GM19395 (cell line): ENCODE measurements at regions not wholly inside any gene's neighbourhood (a gene's known extent, or its start where the extent isn't known, plus 50 kb on each side); places are given as distances from the start of the nearest gene placed in this dataset.
"Not testable (repeated sequence)": the region's sequence is repeated elsewhere in the genome, so short reads cannot be mapped to it uniquely, and the experiment has no call there.

ENCODE experiments used
- ATAC-seq: cut with Tn5 transposase; IDR thresholded peaks from one replicate; pipeline ENCODE4 v1.9.1; 2021; ENCODE audit warnings: mild to moderate bottlenecking, moderate library complexity; ENCODE audit not compliant: unreplicated experiment

DNA sequence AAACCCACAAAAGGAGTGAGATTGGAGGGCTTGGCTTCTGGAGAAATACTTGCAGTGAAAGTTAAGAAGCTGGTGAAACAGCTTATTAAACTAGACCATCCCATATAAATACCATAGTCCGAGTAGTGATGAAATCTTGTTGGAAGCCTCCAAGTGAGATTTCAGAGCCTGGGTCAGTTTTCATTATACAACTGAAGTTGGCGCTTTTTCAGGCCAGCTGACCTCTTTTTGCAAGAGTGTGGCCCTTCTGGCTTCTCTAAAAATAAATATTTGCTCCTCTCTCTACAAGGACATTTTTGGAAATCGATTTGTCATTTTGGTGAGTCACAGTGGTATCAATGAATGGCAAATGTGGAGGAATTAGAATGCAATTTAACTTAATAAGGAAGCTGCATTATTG, 51.2 kb upstream of the THRB start:
- ATAC-seq: no peak

DNA sequence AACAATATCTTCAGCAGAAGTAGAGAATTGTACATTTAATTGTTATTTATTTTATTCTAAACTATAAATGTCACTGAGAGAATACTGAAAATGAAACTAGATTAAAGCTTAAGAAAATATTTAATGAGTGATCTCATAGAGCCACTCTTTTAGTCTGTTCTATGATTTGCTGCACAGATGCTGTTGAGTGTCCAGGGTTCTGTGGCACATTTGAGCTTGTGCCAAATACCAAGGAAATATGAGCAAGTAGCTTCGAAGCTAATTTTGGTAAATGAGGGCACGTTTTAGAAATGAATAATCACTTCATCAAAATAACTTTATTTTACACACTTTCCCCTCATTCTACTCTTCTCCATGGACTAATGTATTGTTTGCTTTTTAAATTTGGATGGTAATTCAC, 53.6 kb upstream of the THRB start:
- no peak for ATAC-seq

DNA sequence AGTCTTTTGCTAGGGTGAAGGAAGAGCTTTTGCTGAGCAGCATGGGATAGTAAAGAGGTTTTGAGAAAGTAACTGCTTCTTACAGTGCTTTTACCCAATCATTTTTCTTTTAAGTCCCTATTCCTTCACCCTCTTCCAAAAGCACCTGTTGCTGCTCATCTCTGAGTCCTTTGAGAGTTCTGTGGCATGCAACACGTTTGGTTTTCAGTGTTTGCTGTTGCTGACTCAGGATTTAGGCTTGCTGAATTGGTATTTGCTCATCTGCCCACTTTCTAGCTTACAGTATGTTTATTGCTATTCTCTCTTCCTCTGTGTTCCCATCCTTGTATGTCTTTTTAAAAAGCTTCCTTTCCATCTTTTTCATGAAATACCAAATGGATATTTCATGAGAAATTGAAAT, 55.9 kb upstream of the THRB start:
- ATAC-seq: no peak

DNA sequence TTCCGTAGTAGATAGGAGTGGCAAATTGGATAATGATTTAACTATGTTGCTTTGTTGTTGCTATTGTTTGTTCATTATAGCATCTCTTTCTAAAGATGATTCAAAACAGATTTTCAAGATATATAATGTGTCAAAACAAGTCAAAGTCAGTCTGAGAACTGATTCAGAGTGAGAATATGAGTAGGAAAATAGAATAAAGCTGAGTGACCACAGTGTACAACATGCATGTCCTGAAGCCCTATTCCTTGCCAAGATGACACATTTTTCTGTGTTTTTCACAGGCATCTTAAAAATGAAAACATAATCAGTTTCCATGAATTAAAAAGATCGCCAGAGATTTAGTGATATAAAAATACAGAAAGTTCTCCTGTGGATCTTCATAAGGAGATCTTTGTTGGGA, 57.0 kb upstream of the THRB start:
- ATAC-seq: no peak

DNA sequence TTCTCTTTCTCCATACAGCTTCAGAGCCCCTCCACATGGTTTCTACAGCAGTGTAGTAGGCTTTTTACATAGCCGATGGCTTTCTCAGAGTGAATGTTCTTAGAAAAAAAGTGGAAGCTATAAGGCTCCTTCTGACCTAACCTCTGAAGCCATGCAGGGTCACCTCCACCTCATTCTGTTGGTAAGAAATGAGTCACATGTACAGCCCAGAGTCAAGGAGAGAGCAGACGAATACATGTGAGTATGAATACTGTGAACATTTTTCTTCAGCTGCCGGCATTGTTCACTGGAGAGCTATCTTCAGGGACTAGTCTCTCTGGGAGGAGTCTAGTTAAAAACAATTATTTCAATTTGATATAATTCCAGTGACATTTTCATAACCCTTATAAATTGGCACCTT, 68.2 kb upstream of the THRB start:
- no peak for ATAC-seq

DNA sequence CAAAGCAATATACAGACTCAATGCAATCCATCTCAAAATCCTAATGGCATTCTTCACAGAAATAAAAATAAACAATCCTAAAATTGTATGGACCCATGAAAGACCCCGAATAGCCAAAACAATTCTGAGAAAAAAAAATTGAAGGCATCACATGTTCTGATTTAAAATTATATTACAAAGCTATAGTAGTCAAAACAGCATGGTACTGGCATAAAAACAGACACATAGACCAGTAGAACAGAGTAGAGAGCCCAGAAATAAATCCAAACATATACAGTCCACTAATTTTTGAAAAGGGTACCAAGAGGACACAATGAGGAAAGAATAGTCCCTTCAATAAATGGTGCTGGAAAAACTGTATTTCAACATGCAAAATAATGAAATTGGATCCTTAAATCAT, 70.4 kb upstream of the THRB start:
- ATAC-seq: no peak

DNA sequence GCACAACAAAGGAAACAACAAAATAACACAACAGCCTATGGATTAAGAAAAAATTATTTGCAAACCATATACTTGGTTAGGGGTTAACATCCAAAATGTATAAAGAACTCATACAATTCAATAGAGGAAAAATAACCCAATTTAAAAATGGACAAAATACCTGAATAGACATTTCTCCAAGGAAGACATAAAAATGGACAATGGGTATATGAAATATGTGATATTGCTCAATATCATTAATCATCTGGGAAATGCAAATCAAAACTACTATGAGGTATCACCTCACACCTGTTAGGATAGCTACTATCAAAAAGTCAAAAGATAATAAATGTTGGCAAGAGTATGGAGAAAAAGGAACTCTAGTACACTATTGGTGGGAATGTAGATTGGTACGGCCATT, 71.0 kb upstream of the THRB start:
- no peak for ATAC-seq

DNA sequence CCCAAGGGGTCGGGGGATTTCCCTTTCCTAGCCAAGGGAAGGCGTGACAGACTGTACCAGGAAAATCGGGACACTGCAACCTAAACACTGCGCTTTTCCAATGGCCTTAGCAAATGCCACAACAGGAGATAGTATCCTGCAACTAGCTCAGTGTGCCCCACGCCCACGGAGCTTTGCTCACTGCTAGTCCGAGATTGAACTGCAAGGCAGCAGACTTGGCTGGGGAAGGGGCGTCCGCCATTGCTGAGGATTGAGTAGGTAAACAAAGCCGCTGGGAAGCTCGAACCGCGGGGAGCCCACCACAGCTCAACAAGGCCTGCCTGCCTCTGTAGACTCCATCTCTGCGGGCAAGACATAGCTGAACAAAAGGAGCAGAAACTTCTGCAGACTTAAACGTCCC, 72.3 kb upstream of the THRB start:
- no peak for ATAC-seq

DNA sequence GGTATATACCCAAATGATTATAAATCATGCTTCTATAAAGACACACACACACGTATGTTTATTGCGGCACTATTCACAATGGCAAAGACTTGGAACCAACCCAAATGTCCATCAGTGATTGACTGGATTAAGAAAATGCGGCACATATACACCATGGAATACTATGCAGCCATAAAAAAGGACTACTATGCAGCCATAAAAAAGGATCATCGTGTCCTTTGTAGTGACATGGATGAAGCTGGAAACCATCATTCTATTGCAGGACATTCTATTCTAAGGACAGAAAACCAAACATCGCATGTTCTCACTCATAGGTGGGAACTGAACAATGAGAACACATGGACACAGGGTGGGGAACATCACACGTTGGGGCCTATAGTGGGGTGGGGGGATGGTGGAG, 77.8 kb upstream of the THRB start:
- not testable (repeated sequence) for ATAC-seq

DNA sequence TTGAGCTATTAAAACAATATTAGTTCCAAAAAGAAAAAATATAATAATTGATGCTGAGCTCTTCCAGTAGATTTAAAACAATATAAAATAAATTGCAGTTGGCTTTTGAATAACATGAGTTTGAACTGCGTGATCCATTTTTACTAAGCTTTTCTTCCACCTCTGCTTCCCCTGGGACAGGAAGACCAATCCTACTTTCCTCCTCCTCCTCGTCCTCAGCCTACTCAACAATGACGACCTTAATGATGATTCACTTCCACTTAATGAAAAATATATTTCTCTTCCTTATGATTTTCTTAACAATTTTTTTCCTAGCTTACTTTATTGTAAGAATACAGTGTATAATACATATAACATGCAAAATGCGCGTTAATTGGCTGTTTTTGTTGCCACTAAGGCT, 78.9 kb upstream of the THRB start:
- ATAC-seq: no peak

DNA sequence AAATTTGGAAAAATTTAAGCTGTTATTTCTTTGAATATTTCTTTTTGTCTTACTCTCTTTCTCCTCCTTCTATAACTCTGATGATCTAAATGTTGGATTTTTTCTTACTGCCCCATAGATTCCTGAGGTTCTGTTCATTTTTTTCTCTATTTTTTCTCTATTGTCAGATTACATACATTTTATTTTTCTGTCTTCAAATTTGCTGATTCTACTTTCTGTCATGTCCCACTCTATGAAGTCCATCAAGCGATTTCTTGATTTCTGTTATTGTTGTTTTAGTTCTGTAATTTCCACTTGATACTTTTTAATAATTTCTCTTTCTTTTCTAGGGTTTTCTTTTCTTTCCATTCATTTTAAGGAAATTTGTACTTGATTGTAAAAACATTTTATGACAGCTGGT, 83.7 kb upstream of the THRB start:
- ATAC-seq: no peak

DNA sequence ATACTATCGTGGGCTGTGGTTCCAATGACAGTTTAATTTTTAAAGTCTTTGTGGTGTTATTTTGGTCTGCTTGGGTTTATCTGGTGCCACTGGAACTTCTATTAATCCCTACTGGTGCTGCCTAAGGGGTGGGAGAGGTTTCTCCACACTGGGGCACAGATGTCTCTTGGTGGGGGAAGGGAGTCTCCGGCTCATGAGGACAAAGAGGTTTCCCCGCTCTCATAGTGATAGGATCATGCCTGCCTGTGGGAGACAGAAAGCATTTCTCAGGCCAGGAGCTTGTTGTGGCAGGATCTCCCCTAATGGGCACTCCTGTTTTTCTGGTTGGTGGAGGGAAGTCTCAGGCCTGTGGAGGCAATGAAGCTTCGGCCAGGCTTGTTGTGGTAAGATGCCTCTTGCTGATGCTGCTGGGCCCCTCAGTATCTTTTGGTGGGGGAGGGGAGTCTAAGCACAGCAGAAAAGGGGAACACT, 84.3 kb upstream of the THRB start:
- no peak for ATAC-seq

DNA sequence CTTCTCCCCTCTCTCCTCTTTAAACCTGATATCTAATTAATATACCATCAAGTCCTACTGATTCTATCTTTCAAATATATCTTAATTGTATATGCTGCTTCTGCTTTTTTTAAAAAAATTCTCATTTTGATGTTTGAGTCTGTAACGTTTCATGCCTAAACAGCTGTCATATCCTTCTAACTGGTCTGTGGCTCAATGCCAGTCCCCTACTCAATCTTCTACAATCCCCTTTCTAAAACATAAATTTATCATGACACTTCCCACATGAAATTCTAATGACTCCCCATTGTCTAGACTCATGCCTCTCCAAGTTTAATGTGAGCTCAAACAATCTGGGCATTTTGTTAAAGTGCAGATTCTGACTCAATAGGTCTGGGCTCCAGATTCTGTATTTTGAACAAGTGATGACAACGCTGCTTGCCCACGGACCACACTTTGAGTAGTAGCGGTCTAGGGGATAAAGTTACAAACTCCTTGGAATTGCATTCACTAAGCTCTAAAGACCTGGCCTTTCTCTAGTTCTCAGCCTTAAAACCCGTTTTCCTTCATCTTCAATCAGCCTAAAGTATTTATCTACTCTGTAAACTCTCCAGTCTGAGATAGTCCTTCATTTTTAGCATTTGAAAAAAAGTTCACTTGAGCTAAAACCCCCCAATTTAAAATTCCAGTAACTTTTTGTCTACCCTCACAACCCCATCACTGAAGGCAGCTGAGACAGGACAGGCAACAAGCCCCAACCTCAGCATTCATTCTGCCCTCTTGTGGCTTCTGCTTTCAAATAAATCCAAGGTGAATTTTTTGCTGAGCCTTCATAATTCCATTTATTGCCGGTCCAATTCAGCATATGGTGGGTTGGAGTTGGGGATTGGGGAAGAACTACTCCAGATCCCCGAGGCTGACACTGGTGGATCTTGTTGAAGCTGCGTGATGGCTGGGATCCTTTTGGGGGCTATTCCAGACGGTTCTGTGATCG, 88.1 kb upstream of the THRB start:
- no peak for ATAC-seq

DNA sequence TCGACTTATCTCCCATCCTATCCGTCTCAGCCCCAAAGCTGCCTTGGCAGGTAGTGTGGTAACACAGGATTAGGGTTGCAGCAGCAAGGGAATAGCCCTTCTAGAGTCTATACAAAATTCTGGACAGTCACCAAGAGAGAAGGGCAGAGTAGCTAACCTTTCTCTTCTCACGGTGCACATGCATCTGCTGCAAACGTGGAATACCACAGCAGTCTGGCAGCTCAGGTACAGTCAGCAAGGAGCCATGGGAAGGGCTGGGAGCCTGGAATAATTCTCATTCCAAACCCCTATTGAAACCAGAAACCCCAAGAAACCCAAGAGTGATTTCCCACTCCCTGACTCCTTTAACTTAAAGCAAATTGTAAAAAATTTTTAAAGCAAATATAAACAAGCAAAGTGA, 92.3 kb upstream of the THRB start:
- ATAC-seq: no peak

DNA sequence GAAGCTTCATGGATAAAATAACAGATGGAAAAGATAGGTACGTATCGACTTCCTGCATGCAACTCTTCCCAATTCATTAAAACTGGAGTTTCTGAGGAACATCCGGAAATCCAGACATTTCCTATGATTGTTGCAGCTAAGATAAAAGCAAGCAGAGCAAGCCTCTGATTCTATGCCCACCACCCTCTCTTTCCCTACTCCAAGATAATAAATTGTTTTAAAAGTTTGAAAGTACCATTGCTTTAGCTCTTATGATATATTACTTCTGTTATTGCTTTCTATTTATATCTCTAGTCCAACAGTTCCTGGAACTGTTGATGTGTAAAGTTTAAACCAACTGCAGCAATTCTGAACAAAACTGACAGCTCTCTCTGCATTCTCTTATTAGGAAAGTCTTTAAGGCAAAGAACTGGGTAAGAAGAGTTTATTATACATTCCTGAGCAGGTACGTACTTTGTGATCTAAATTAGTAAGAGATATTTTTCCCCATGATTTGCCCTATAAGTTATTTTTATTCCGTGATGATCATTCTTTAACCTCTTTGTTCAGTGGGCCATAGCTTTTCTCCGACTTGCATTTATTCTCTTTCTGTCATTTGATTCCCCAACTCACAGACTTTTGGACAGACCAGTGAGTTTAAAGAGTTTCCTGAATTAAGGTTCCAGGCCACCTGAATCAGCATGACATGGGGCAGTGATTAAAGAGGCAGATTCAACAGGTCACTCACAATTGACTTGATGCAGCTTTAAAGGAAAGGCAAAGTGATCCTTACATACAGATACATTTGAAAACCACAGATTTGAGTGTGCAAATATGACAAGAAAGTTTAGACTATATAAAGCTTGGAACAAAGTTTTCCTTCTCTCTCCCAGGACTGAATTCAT, 94.2 kb upstream of the THRB start:
- no peak for ATAC-seq

DNA sequence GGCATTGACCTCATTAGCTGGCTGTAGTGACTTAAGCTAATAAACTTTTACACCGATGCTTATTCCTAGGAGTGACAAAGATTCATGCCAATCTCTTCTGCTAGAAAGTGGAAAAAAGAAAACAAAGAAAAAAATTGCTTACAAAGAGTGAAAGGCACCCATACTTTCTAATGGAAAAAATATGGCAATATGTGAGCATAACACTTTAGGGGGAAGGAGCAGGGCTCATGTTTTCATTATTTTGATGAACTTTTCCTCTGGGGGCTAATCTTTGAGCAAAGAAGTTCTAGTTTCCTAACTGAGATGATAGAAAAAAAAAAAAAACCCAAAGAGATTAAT, 94.8 kb upstream of the THRB start:
- no peak for ATAC-seq

DNA sequence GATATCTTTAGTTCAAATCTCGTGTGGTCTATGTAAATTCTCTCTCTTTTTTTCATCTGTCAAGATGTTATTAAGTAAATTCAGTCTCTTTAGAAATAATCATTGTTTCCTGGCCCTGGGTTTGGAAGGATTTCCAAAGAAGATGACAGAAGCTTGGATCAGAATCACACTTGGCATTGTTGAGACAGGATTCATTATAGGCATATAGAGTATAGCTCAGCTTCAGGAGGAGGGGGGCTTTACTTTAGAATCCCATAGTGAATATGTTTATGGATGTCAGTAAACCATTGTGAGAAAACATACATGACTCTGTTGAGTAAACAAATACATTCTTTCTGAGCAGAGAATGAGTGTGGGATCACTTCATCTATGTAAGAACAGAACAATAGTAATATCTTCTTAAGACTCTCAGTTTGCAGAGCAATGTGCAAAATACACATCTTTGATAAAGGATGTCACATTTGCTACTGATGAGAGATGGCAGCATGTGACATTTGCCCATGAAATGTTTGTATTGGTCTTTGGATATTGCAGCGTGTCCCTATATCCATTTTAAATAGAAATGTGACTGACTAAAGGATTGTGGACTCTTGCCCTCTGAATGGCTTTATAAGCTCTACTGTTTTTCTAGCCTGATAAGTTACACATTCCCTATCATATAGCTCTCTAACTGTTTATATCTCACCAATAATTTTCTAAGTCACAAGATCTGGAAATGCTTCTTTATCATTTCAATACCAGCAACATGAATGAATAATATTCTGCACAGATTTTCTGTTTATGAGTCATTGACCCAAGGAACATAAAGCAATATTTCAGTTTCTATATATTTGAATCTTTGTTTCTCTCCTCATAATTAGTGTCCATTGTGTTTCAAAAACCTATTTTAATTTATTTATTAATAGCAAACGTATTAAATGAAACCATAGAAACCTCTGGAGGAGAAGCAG, 95.6 kb upstream of the THRB start:
- ATAC-seq: no peak

DNA sequence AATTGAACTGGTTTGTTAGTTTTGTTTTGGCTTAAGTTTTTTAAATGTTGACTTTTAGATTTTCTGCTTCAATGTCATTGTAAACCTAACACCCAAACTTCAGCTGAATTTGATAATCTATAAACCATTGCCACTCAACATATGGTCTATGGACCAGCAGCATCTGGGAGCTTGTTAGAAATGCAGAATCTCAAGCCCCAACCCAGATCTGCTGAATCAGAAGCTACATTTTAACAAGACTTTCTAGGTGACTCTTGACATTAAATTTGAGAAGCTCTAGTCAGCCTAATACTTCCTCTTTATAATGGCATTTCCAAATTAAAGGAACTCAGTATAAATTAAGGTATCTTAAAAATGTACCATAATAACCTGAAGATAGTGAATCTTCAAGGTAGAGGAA, 96.5 kb upstream of the THRB start:
- no peak for ATAC-seq

DNA sequence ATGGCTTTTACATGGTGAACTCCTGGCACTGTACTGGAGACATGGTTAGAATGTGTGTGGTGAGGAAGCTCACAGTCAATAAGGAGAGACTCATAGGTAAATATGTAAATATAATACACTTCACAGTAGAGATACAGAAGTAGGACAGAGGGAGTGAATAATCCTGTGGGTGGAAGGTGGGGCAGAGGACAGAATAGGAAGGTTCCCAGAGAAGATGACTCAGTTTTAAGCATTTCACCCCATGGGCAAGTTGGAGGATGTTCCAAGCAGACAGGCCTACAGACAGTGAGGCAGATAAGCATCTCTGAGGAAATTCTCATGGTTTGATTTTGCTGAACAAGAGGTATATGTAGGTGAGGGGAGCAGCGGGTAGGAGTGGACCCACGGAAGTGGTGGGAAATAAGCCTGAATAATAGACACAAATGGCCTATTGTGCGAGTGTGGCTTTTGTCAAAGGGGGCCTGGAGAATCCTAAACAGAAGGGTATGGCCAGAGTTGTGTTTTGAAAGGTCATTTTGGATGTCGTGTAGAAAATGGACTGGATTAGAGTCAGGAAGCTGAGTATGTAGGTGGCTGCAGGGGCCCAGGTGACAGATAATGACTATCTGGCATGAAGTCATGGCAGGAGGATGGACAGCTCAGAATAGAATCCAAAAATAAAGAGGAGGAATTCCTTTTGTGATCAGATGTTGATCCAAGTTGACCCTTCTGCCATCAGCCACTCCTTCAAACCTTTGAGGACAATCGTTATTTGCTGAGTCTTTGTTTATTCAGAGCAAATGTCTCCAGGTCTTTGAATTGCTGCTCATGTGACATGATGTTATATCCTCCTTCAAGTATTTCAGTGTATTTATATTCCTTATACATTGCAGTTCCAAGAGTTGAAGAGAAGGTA, 97.3 kb upstream of the THRB start:
- no peak for ATAC-seq

DNA sequence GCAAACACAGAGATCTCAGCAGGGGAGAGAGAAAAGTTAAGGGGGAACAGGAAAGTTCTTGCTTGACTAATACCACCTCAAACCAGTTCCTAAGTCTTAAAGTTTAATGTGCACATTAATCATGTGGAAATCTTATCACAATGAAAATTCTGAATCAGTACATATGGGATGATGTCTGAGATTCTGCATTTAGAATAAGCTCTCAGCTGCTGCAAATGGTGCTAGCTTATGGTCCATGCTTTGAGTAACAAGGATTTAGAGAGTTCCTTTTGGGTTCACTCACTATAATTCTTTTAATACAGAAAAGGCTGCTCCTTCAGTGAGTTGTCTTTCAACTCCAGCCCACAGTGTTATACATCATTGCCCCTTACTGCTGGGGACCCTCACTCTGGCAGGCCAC, 99.5 kb upstream of the THRB start:
- no peak for ATAC-seq
